CD1c-positive myeloid dendritic cell (primary cell): ENCODE measurements at regions not wholly inside any gene's neighbourhood (a gene's known extent, or its start where the extent isn't known, plus 50 kb on each side); places are given as distances from the start of the nearest gene placed in this dataset.
"Not testable (repeated sequence)": the region's sequence is repeated elsewhere in the genome, so short reads cannot be mapped to it uniquely, and the experiment has no call there.

ENCODE experiments used
- DNase-seq: peaks from one replicate; pipeline ENCODE4 v3.0.0-alpha.2; 2016; ENCODE audit errors: extremely low spot score

GRCh38 chr22:34834059-34834458, 231.9 kb upstream of the ISX start:
- DNase-seq, result no peak

GRCh38 chr22:34834541-34834940, 231.4 kb upstream of the ISX start:
- not testable (repeated sequence) for DNase-seq

DNA sequence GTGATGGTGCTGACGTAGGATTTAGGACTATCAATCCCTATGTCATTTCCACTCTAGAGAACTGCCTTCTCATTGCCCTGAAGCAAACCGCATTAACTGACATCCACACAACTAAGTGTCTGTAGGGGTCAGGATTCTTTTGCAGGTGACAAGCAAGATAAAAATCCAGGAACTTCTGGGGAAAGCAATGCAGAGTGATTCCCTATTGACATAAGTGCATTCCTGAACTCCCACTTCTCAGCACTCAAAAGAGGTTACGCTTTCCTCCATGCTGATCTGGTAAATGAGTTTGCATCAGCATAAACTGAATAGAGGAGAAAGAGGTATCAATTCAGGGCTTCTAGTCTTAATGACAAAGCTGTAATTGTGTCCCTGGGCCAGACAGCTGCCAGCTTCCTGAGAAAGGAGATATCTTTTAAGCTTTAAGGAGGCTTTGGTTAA, 224.6 kb upstream of the ISX start:
- DNase-seq, result no peak

GRCh38 chr22:34841911-34842310, 224.0 kb upstream of the ISX start:
- DNase-seq, result no peak

- DNase-seq, result no peak
Measured at GRCh38 chr22:34842630-34843029, 223.3 kb upstream of the ISX start.

DNA sequence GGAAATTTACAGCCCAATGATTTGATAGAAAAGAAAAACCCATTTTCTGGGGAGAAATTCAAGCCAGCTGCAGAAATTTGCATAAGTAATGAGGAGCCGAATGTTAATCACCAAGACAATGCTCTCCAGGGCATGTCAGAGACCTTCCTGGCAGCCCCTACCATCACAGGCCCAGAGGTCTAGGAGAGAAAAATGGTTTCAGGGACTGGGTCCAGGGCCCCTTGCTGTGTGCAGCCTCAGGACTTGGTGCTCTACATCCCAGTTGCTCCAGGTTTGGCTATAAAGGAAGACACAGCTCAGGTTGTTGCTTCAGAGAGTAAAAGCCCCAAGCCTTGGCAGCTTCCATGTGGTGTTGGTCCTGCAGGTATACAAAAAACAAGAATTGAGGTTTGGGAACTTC, 222.2 kb upstream of the ISX start:
- not testable (repeated sequence) for DNase-seq

- no peak for DNase-seq
Measured at GRCh38 chr22:34845391-34845790, 220.6 kb upstream of the ISX start.

DNA sequence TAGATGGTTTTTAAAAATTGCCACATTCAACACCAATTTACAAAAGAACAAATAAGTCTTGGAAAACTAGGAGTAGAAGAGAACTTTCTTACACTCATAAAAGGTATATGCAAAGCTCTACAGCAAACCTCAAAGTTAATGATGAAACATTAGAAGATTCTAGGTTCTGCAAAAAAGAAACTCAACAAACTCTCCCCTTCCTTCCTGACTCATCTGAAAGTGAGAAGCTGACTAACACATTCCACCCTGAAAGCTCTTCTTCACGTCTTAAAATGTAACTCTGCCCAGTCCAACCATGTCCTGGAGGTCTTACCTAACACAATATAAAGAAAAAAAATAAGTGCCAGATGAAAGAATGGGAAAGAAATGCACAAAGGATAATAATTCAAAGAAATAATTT, 218.9 kb upstream of the ISX start:
- no peak for DNase-seq

DNA sequence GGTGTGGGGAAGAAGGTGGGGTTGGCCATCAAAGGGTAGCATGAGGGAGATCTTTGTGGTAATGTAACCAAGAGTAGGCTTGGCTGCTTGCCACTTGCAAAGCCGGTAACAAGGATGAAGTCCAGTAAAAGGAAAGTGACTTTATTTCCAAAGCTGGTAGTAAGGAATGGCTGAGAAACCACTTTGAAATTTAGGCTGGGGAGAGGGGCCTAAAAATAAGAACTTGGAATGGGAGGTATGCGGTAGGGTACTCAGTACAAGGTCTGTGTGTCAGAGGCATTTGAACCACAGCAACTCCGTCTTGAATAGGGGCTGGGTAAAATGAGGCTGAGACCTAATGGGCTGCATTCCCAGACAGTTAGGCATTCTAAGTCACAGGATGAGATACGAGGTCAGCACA, 216.0 kb upstream of the ISX start:
- DNase-seq, result no peak

GRCh38 chr22:34851918-34852662, 213.9 kb upstream of the ISX start:
- no peak for DNase-seq

- no peak for DNase-seq
Measured at GRCh38 chr22:34855471-34855870, 210.5 kb upstream of the ISX start.

DNA sequence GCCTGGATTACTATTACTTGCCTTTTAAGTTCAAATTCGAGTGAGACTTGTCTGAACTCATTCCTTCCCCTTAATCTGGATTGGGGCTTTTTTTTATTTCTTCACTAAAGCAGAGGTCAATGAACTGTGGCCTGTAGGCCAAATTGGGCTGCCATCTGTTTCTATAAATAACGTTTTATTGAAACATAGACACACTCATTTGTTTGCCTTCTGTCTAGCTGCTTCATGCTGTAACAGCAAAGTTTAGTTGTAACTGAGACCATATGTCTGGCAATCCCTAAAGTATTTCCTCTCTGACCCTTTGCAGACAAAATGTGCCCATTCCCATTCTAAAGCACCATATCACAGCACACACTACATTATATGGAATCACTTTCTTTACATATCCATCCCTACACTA, 207.9 kb upstream of the ISX start:
- DNase-seq, result no peak

DNA sequence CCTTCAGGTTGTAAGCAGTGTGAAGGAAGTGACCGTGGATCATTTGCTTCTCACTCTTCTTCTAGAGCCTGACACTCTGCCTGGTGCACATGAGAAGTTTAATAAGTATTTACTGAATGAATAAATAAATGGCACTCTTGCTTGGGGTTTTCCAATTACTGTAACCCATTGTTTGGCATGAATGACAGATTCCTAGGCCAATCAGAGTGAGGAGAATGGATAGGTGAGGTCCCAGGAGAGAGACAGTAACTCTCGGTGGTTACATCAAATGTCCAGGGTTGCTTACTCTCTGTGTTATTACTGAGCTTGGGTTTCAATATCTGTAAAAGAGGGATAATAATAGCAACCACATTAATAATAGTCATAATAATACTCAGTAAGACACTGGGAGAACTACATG, 204.2 kb upstream of the ISX start:
- DNase-seq, result no peak

GRCh38 chr22:34866081-34866480, 199.9 kb upstream of the ISX start:
- DNase-seq, result no peak

GRCh38 chr22:34866495-34867131, 199.3 kb upstream of the ISX start:
- DNase-seq, result no peak

DNA sequence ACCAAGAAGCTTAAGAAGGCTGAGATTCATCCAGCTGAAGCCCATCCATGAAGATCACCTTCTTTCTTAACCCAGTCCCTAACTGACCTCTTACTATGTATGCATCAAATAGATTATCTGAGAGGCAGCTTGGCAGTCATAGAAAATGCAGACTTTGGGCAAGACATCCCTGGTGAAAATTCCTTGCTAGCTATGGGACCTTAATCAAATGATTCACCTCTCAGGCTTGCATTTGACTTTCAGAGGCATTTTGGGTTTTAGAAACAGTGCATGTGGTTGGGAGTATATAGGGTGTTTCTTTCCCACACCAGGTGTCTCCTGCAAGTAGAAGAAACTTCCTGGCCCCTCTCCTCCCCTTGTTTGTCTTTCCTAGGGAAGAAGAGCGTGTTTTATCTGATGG, 188.5 kb upstream of the ISX start:
- no peak for DNase-seq

DNA sequence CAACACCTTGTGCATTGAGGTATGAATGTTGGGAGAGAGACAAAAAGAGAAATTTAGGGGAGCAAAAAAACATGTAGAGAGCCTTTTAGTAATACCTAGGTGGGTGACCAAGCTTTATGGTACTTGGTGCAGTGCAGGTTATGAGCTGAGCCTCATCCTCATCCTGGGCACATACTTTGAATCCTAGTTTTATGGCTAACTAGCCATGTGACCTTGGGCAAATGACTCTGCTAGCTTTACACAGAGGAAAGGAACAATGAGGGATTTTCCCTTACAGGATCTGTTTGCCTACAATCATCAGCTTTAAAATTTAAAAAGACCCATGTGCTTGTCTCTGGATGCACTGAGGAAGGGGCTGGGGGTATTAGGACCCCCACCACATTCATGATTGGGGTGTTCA, 187.8 kb upstream of the ISX start:
- DNase-seq, result no peak

- DNase-seq, result no peak
Measured at GRCh38 chr22:34879001-34879400, 187.0 kb upstream of the ISX start.

- DNase-seq, result no peak
Measured at GRCh38 chr22:34880662-34881061, 185.3 kb upstream of the ISX start.

DNA sequence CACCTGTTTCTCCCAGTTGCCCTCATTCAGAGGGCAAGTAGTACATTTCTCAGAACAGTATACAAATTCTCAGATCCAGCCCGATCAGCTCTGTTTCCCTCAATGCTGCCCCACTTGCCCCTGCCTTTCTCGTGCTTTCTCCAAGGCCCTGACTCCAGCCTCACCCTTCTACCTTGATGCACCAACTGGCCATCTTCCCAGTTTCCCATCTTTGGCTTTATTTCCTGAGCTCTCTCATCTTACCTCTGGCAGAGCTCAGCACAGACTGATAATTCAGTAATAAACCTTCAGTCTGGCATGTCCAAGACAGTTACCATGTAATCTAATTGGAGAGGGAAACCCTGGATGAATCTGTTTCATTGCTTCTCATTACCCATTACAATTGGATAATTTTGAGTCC, 184.5 kb upstream of the ISX start:
- no peak for DNase-seq

DNA sequence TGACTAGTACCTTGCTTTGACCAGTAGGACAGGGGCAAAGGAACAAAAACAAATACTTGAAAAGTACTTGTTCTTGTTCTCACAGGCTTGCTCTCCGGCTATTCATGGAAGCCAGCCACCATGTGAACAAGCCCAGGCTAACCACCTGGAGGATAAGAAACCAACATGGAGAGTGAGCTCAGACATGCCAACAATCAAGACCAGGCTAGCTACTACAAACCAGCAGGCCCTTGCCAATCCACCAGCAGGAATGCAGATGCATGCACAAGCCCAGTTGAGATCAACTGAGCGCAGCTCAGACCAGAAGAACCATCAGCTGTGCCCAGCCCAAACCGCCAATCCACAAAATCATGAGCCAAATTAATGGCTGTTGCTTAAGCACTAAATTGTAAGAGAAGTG, 180.1 kb upstream of the ISX start:
- no peak for DNase-seq

DNA sequence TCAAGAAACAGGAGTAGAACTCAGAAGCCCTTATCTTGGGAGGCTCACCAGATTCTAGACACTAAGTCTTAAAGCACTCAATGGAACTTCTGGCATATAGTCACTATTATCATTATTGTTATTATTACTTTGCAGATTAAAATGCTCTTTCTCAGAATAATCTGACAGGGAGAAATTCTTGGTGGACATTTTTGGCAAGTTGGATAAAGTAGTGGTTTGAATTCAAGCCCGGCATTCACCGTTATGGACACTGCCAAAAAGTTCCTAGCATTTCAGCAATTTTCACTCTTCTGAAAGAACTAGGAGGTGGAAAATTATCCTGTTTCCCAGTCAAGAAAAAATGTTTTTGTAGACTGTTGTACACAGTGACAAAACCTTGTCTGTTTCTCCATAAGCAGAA, 179.6 kb upstream of the ISX start:
- no peak for DNase-seq

- DNase-seq, result no peak
Measured at GRCh38 chr22:34886812-34887211, 179.1 kb upstream of the ISX start.

- DNase-seq, result no peak
Measured at GRCh38 chr22:34897126-34897525, 168.8 kb upstream of the ISX start.
